ENCODE measurements at regions not wholly inside any gene's neighbourhood (a gene's known extent, or its start where the extent isn't known, plus 50 kb on each side); places are given as distances from the start of the nearest gene placed in this dataset.

- FAIRE-seq (no peak), DNase-seq (ENCODE audit: low read depth) (no peak)
- Histone ChIP-seq H3K4me3 (ENCODE audit: insufficient read depth, low read depth, low read length) (no peak overlapping the region), H3K9ac (ENCODE audit: low read length) (no peak overlapping the region), H3K4me2 (ENCODE audit: low read length) (no peak overlapping the region), H3K4me1 (ENCODE audit: insufficient read depth, low read length) (no peaks in the 10 kb centered on the region), H3K36me3 (ENCODE audit: insufficient read depth, low read length) (no peaks in the 10 kb centered on the region), H4K20me1 (ENCODE audit: insufficient read depth, low read length) (no peaks in the 10 kb centered on the region), H3K79me2 (ENCODE audit: insufficient read depth, low read length) (no peaks in the 10 kb centered on the region), H2AFZ (ENCODE audit: low read depth, low read length) (peak overlapping the region; percentile 8), H3K9me3 (ENCODE audit: insufficient read depth, low read depth, low read length) (no peaks in the 10 kb centered on the region), H3K27ac (ENCODE audit: low read depth, low read length) (no peak overlapping the region), H3K27me3 (ENCODE audit: insufficient read depth, low read length) (no peaks in the 10 kb centered on the region)
- H3K27me3 Mint-ChIP-seq (ENCODE audit: low read depth, unreplicated experiment) = peaks cover 10% of the 10 kb centered on the region
- no peaks in the 10 kb centered on the region for H3K36me3 Mint-ChIP-seq (ENCODE audit: low read depth, unreplicated experiment)
- no peak overlapping the region for H3K27ac Mint-ChIP-seq (ENCODE audit: unreplicated experiment)
- H3K4me3 Mint-ChIP-seq (ENCODE audit: unreplicated experiment) = no peak overlapping the region
- peaks cover 5% of the 10 kb centered on the region for H3K4me1 Mint-ChIP-seq (ENCODE audit: low read depth, unreplicated experiment)
- H3K9me3 Mint-ChIP-seq (ENCODE audit: unreplicated experiment) = no peaks in the 10 kb centered on the region
- TF ChIP-seq EZH2 (IDR thresholded peaks at IDR 0.05; ENCODE audit: insufficient read depth, low read length) = no peak
- no peak for TF ChIP-seq CTCF (IDR thresholded peaks at IDR 0.05; ENCODE audit: insufficient read depth, low read depth, low read length)
Observed at GRCh38 chr2:65537651-65538385, 105.4 kb upstream of the SPRED2 start.

GRCh38 chr2:65536596-65536995, 104.2 kb upstream of the SPRED2 start:
- peaks cover 5% of the 10 kb centered on the region for H3K4me1 Mint-ChIP-seq (ENCODE audit: low read depth, unreplicated experiment)
- no peak overlapping the region for H3K4me3 ChIP-seq (ENCODE audit: insufficient read depth, low read depth, low read length)
- no peaks in the 10 kb centered on the region for H3K9me3 Mint-ChIP-seq (ENCODE audit: unreplicated experiment)
- H3K27me3 ChIP-seq (ENCODE audit: insufficient read depth, low read length) = no peaks in the 10 kb centered on the region
- H3K36me3 ChIP-seq (ENCODE audit: insufficient read depth, low read length) = no peaks in the 10 kb centered on the region
- H3K27me3 Mint-ChIP-seq (ENCODE audit: low read depth, unreplicated experiment) = peaks cover 14% of the 10 kb centered on the region
- no peak overlapping the region for H3K4me3 Mint-ChIP-seq (ENCODE audit: unreplicated experiment)
- no peak for TF ChIP-seq EZH2 (IDR thresholded peaks at IDR 0.05; ENCODE audit: insufficient read depth, low read length)
- TF ChIP-seq CTCF (IDR thresholded peaks at IDR 0.05; ENCODE audit: insufficient read depth, low read depth, low read length) = no peak
- H3K9ac ChIP-seq (ENCODE audit: low read length) = no peak overlapping the region
- no peaks in the 10 kb centered on the region for H3K36me3 Mint-ChIP-seq (ENCODE audit: low read depth, unreplicated experiment)
- H3K27ac ChIP-seq (ENCODE audit: low read depth, low read length) = no peak overlapping the region
- H2AFZ ChIP-seq (ENCODE audit: low read depth, low read length) = no peak overlapping the region
- no peaks in the 10 kb centered on the region for H3K79me2 ChIP-seq (ENCODE audit: insufficient read depth, low read length)
- no peak for DNase-seq (ENCODE audit: low read depth)
- H4K20me1 ChIP-seq (ENCODE audit: insufficient read depth, low read length) = no peaks in the 10 kb centered on the region
- H3K4me2 ChIP-seq (ENCODE audit: low read length) = no peak overlapping the region
- H3K4me1 ChIP-seq (ENCODE audit: insufficient read depth, low read length) = no peaks in the 10 kb centered on the region
- FAIRE-seq = no peak
- no peak overlapping the region for H3K27ac Mint-ChIP-seq (ENCODE audit: unreplicated experiment)
- no peaks in the 10 kb centered on the region for H3K9me3 ChIP-seq (ENCODE audit: insufficient read depth, low read depth, low read length)

GRCh38 chr2:65532937-65533336, 100.5 kb upstream of the SPRED2 start:
- FAIRE-seq (no peak), DNase-seq (ENCODE audit: low read depth) (no peak)
- Histone ChIP-seq H2AFZ (ENCODE audit: low read depth, low read length) (no peak overlapping the region), H3K4me1 (ENCODE audit: insufficient read depth, low read length) (peaks cover 8% of the 10 kb centered on the region), H3K27me3 (ENCODE audit: insufficient read depth, low read length) (no peaks in the 10 kb centered on the region), H3K27ac (ENCODE audit: low read depth, low read length) (no peak overlapping the region), H3K4me3 (ENCODE audit: insufficient read depth, low read depth, low read length) (no peak overlapping the region), H3K79me2 (ENCODE audit: insufficient read depth, low read length) (no peaks in the 10 kb centered on the region), H3K4me2 (ENCODE audit: low read length) (no peak overlapping the region), H3K9me3 (ENCODE audit: insufficient read depth, low read depth, low read length) (no peaks in the 10 kb centered on the region), H4K20me1 (ENCODE audit: insufficient read depth, low read length) (no peaks in the 10 kb centered on the region), H3K36me3 (ENCODE audit: insufficient read depth, low read length) (no peaks in the 10 kb centered on the region), H3K9ac (ENCODE audit: low read length) (no peak overlapping the region)
- no peak overlapping the region for H3K4me3 Mint-ChIP-seq (ENCODE audit: unreplicated experiment)
- H3K36me3 Mint-ChIP-seq (ENCODE audit: low read depth, unreplicated experiment) = no peaks in the 10 kb centered on the region
- H3K4me1 Mint-ChIP-seq (ENCODE audit: low read depth, unreplicated experiment) = peaks cover 7% of the 10 kb centered on the region
- H3K27ac Mint-ChIP-seq (ENCODE audit: unreplicated experiment) = no peak overlapping the region
- TF ChIP-seq CTCF (IDR thresholded peaks at IDR 0.05; ENCODE audit: insufficient read depth, low read depth, low read length) = no peak
- TF ChIP-seq EZH2 (IDR thresholded peaks at IDR 0.05; ENCODE audit: insufficient read depth, low read length) = no peak
- H3K27me3 Mint-ChIP-seq (ENCODE audit: low read depth, unreplicated experiment) = peaks cover 30% of the 10 kb centered on the region
- no peaks in the 10 kb centered on the region for H3K9me3 Mint-ChIP-seq (ENCODE audit: unreplicated experiment)
